HCT116 (cell line): ENCODE measurements at regions not wholly inside any gene's neighbourhood (a gene's known extent, or its start where the extent isn't known, plus 50 kb on each side); places are given as distances from the start of the nearest gene placed in this dataset.

ENCODE experiments used
- CTCF ChIP-seq, 3 experiments: fragments of 200-600 bp in 1 of 3; sonication (generic) in 1 of 3; IDR thresholded peaks in 2 of 3; conservative IDR thresholded peaks in 1 of 3; 2 replicates each; pipeline ENCODE4 v1.5.1; 2012 to 2017; ENCODE audit warnings: low read depth in 2 of 3, low read length in 2 of 3, antibody characterized with exemption in 1 of 3, borderline replicate concordance in 1 of 3, control low read depth in 1 of 3, mild to moderate bottlenecking in 1 of 3, mixed read lengths in 1 of 3, mixed run types in 1 of 3, moderate library complexity in 1 of 3; ENCODE audit not compliant: insufficient read depth in 1 of 3
- EGR1 ChIP-seq: IDR thresholded peaks from 2 replicates; pipeline ENCODE4 v1.6.1; 2012; ENCODE audit warnings: low read depth
- EZH2 ChIP-seq: fragments of 200-600 bp; sonication (generic); IDR thresholded peaks from 2 replicates; pipeline ENCODE4 v1.6.1; 2017; ENCODE audit warnings: antibody characterized with exemption, mixed run types
- EZH2phosphoT487 ChIP-seq: fragments of 200-600 bp; IDR thresholded peaks from 2 replicates; pipeline ENCODE4 v1.6.1; 2018; ENCODE audit warnings: antibody characterized with exemption, borderline replicate concordance
- JUND ChIP-seq: IDR thresholded peaks from 2 replicates; pipeline ENCODE4 v1.6.1; 2012
- MAX ChIP-seq: IDR thresholded peaks from 2 replicates; pipeline ENCODE4 v1.6.1; 2012
- POLR2A ChIP-seq: IDR thresholded peaks from 2 replicates; pipeline ENCODE4 v1.7.0; 2011; ENCODE audit warnings: borderline replicate concordance; ENCODE audit not compliant: insufficient read depth, insufficient read length; ENCODE audit errors: extremely low read depth
- POLR2AphosphoS5 ChIP-seq: IDR thresholded peaks from 2 replicates; pipeline ENCODE4 v1.6.1; 2011; ENCODE audit warnings: mild to moderate bottlenecking, low read depth, low read length, moderate library complexity
- RAD21 ChIP-seq: IDR thresholded peaks from 2 replicates; pipeline ENCODE4 v1.6.1; 2012; ENCODE audit warnings: low read depth, mild to moderate bottlenecking
- SP1 ChIP-seq: IDR thresholded peaks from 2 replicates; pipeline ENCODE4 v1.6.1; 2012; ENCODE audit warnings: low read depth
- YY1 ChIP-seq: IDR thresholded peaks from 2 replicates; pipeline ENCODE4 v1.6.1; 2011; ENCODE audit warnings: low read length, low read depth, moderate library complexity, mild to moderate bottlenecking; ENCODE audit not compliant: insufficient replicate concordance; ENCODE audit errors: extremely low read depth
- ZFX ChIP-seq: fragments of 450-650 bp; IDR thresholded peaks from 2 replicates; pipeline ENCODE4 v1.6.1; 2017

DNA sequence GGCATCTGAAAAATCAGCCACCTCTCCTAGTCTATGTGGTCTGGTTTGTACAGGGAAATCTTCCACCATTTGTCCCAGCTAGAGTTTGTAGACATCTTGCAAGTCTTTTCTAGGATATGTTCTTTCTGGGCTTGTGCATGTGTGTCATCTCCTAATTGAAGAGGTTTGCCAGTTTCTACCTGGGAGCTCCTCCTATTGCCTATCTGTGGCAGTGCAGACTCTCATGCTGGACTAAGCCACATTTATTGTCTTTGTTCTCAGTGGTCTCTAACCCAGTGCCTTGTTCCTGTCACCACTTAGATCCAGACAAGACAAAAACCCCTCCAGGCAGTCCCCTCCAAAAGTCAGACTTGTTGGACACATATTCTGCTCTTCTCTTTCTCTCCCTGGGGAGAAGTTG is 72.0 kb upstream of the MRPS9 start:
- TF ChIP-seq CTCF (IDR thresholded peaks at IDR 0.05 in 2 of 3, conservative IDR thresholded peaks at IDR 0.05 in 1 of 3; ENCODE audit: borderline replicate concordance in 1 of 3, insufficient read depth in 1 of 3, low read depth in 2 of 3, low read length in 2 of 3) (peak in 2 of 3 experiments; percentile 27 to 41; a peak in 4 of 6 replicates), RAD21 (peak; percentile 19; the same call in 1 of the 2 replicates), EZH2 (no peak), YY1 (no peak), SP1 (no peak), POLR2AphosphoS5 (no peak), POLR2A (no peak), EZH2phosphoT487 (no peak), ZFX (no peak), JUND (no peak), MAX (no peak), EGR1 (no peak)
